ENCODE measurements at regions not wholly inside any gene's neighbourhood (a gene's known extent, or its start where the extent isn't known, plus 50 kb on each side); places are given as distances from the start of the nearest gene placed in this dataset.

GRCh38 chr7:115083935-115084334 lies 162.0 kb downstream of the MDFIC start:
- no peak for ATAC-seq
- Histone ChIP-seq H3K9me1 (ENCODE audit: control insufficient read depth, insufficient read depth, low read length) (no peaks in the 10 kb centered on the region), H3K27me3 (ENCODE audit: control insufficient read depth in 2 of 2, insufficient read depth in 2 of 2, low read length in 2 of 2) (no peaks in the 10 kb centered on the region), H3K9ac (ENCODE audit: insufficient read depth in 1 of 2, low read depth in 2 of 2, low read length in 2 of 2) (no peak overlapping the region), H3K4me3 (no peak overlapping the region), H3K79me2 (ENCODE audit: control insufficient read depth, insufficient read depth, low read length) (no peaks in the 10 kb centered on the region), H4K20me1 (replicated peaks; ENCODE audit: control insufficient read depth, insufficient read depth, low read length) (no peaks in the 10 kb centered on the region), H3K36me3 (ENCODE audit: control insufficient read depth, insufficient read depth, low read length) (no peaks in the 10 kb centered on the region), H2AFZ (ENCODE audit: low read depth, low read length) (no peak overlapping the region), H3K9me3 (replicated peaks; ENCODE audit: control insufficient read depth, insufficient read depth, low read depth, low read length) (peaks cover 3% of the 10 kb centered on the region; the same call in 1 of the 2 replicates), H3K4me1 (replicated peaks in 1 of 2; ENCODE audit: control insufficient read depth in 2 of 2, insufficient read depth in 2 of 2, low read length in 2 of 2) (no peaks in the 10 kb centered on the region), H3K4me2 (ENCODE audit: insufficient read depth, low read length) (no peak overlapping the region), H3K27ac (ENCODE audit: extremely low read depth, low read depth, low read length) (no peak overlapping the region)
- no peak for DNase-seq (ENCODE audit: extremely low read depth in 1 of 4, low spot score in 3 of 4)
- no peak for FAIRE-seq
- intact Hi-C loops (cut with micrococcal nuclease) = no loop called here
- CTCF ChIA-PET (ENCODE audit: low intra/inter-chr PET ratio) = no interaction called here
- POLR2A ChIA-PET = no interaction called here
- WGBS (ENCODE audit: insufficient coverage, low coverage, missing lambda C conversion rate) = 0% methylated on average over 4 of the region's 4 CpGs
- BruUV-seq (replicated peaks) = no TSS peak
- in situ Hi-C loops (cut with MboI) = no loop called here
- TF ChIP-seq STAT6 (CRISPR knock-in tag; IDR thresholded peaks at IDR 0.05) (no peak), CHD2 (IDR thresholded peaks at IDR 0.05; ENCODE audit: low read depth, low read length) (no peak), MYC (IDR thresholded peaks at IDR 0.05; ENCODE audit: low read depth, low read length) (no peak), MYC (CRISPR knock-in tag; IDR thresholded peaks at IDR 0.05; ENCODE audit: borderline replicate concordance, low read depth) (no peak), FOXJ2 (tag; IDR thresholded peaks at IDR 0.05) (no peak), CHD7 (IDR thresholded peaks at IDR 0.05; ENCODE audit: low read depth, low read length) (no peak), ETS2 (tag; IDR thresholded peaks at IDR 0.05; ENCODE audit: borderline replicate concordance, poor library complexity, severe bottlenecking) (no peak), MIER1 (IDR thresholded peaks at IDR 0.05; ENCODE audit: low read depth) (no peak)
